ELR (cell line): ENCODE measurements at regions not wholly inside any gene's neighbourhood (a gene's known extent, or its start where the extent isn't known, plus 50 kb on each side); places are given as distances from the start of the nearest gene placed in this dataset.

Experiments
- DNase-seq: peaks from one replicate; pipeline ENCODE4 v3.0.0-alpha.2; 2015; ENCODE audit warnings: low read depth

DNA sequence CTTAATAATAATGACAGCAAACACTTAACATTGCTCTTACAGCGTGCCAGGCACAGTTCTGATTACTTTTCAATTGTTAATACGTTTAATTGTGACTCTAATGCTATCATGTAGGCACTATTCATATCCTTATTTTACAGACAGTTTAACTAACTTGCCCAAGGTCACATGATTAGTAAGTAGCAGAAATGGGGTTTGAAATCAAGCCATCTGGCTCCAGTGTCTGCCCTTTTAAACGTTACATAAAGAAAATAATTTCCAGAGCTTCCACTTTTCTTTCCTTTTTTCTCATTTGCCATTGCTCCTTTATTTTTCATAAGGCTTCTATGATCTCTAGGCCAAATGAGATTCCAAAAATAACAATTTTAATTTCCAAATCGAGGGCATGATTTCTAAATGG is 50.6 kb upstream of the IKZF2 start:
- DNase-seq: no peak

DNA sequence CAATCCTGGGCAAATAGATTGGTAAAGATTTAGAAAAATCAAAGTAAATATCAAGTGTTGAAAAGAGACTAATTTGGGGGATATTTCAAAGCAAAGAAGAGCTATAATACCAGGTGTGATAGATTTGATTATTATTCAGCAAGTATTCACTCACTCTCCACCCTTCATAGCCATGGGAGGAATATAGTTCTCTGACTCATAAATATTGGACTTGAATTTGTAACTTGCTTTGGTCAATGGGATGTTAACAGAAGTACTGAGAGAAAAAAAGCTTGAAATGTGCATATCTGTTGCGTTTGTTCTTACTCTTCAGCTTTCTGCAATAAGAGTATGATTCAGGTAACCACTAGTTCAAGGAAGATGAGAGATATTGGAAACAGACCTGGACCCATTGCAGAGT is 54.5 kb upstream of the IKZF2 start:
- DNase-seq: no peak

DNA sequence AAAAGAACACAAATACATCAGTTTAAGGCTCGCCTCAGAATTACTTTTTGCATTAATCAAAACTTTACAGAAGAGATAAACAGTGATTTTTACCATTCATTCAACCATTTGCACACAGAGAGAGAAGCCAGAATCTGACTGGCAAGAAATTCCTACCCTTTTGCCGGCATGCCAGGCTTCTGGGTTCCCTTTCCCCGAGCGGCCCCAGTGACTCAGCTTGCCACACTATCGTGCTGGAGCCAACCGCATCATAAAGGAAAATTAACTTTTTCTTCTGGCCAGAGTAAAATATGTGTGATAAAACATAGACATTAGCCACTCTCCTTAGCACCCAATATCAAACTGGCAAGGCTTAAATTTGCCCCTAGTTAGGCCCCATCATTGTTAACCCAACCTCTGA is 61.8 kb upstream of the IKZF2 start:
- no peak for DNase-seq

- DNase-seq: no peak
Observed at GRCh38 chr2:213214209-213214608, 62.8 kb upstream of the IKZF2 start.

GRCh38 chr2:213216461-213216860 is 65.0 kb upstream of the IKZF2 start:
- DNase-seq: no peak

GRCh38 chr2:213219816-213220215 is 64.4 kb upstream of the SPAG16 start:
- DNase-seq: no peak

DNA sequence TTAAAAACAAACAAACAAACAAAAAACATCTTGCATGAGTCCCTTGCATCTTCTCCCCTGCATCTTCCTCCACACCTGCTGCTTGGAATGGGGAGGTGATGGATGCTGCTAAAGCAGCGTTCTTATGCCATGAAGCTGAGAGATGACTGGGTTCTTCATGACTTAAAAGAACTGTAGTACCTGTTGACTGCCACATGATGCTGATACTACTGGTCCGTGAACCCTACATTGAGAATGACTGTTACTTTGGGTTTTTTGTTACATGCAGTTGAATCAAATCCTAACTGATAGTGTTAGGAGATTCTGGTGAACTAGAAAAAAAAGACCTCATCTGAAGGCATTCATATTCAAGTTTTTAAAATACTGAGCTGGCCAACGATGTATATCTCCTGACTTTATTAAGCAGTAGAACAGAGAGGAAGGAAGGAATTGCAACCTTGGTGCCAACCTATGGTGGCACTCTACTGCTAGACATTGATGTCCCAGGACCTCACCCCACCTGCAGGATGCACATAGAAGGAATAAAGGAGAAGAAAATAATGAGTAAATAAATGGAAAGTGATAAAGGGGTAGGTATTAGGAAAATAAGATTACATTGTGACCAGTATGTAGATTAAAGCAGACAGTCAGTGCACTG is 63.2 kb upstream of the SPAG16 start:
- DNase-seq: no peak

- DNase-seq: no peak
Observed at GRCh38 chr2:213221957-213222356, 62.3 kb upstream of the SPAG16 start.

DNA sequence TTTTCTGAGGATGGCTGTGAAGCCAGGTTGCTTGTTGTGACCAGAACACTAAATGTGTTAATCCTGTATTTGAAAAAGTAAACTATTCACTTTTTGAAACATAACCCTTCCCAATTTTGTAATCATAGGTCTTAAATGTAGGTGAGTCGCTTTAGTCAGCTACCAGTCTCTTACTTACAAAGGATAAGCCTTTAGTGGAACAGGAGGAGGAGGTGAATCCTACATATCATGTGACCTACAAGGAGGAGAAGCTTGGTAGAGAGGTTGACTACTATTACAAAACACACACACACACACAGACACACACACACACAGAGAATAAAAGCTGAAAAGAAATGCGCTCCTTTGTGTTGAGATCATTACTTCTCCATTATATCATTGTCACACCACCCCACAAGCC is 59.9 kb upstream of the SPAG16 start:
- no peak for DNase-seq

- DNase-seq: no peak
Observed at GRCh38 chr2:213225866-213226265, 58.4 kb upstream of the SPAG16 start.

DNA sequence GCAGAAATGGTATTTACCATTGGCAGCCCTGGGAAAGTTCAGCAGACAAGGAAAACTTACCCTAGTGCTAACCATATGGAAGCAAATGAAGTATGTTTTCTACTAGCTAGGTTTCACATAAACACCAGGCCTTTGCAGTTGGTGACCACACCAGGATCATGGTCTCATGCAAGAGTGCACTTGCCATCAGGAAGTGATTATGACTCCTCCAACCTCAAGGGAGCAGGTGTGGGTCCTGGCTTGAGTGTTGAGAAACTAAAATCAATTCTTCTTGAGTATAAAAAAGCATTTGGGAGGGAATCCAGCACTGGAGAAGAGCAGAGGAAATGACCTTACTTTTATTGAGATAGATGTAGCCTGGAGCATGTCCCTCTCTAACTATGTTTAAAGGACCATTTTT is 56.8 kb upstream of the SPAG16 start:
- no peak for DNase-seq

DNA sequence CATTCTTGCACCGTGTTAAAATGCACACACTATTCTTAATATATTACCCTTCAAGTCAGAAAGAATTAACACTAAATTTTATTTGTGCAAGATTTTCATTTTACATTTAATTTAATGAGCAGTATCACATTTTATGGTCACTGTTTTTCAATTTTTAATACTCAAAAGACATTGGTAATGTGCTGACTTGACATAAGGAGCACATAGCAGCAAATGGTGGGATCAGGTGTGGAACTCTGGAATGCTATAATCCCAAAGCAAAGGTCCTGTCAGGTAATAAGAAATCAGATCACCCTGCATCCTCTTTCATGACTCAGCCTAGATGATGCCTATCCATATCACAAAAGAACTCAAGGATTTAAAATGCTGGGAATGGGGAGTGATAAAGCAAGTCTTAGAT is 55.6 kb upstream of the SPAG16 start:
- DNase-seq: no peak

- peak; percentile 46 for DNase-seq
Observed at GRCh38 chr2:213229814-213230213, 54.5 kb upstream of the SPAG16 start.

DNA sequence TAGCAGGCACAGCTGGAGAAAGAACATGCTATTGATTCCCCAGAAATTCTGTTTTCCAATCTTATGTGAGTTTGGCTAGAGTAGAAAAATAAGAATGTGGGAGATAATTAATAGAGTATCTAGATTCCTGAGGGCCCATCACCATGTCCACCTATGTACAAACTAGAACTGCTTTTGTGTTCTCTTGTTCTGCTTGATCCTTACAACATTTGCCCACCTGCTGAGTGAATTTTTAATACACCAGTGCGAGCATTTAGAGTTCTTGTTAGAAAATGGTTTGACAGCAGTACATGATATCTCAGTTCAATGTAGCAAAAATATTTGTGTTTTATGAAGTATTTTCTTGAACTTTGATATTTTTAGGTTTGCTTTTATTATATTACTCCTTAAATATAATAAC is 52.3 kb upstream of the SPAG16 start:
- DNase-seq: no peak

- no peak for DNase-seq
Observed at GRCh38 chr2:213232649-213233437, 51.4 kb upstream of the SPAG16 start.

- DNase-seq: no peak
Observed at GRCh38 chr2:213233438-213234330, 50.6 kb upstream of the SPAG16 start.
